ENCODE measurements at regions not wholly inside any gene's neighbourhood (a gene's known extent, or its start where the extent isn't known, plus 50 kb on each side); places are given as distances from the start of the nearest gene placed in this dataset.

DNA sequence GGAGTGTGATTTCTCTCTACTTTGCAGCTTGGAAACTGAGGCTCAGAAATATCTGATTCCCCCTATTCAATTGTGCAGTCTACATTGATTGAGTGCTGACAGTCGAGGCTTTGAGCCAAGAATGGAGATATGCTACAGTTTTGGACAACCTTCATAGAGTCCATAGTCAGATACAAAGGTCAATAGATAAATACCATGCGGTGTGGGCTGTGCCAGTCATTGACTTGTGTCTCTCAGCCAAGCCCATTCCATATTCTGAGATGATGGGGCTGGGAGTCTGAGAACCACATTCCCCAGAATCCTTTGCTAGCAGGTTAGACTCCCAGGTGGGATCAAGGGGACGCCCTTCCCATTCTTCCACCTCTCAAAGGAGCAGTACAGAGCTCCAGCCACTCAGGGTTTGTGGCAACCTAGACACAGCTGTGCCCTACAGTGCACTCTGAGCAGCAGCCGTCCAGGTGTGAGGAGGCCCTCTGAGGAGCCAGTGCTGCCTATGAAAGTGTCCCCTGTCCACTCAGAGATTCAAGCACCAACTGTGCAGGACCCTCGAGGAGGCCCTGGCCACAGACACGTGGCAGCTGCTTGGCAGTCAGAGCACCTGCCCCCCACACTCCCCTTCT, 348.3 kb downstream of the CYRIA start:
- H3K27me3 Mint-ChIP-seq (ENCODE audit: unreplicated experiment), result peaks cover 7% of the 10 kb centered on the region
- peaks cover 4% of the 10 kb centered on the region for H3K4me1 Mint-ChIP-seq (ENCODE audit: low read depth, unreplicated experiment)
- no peak overlapping the region for H3K27ac Mint-ChIP-seq (ENCODE audit: unreplicated experiment)
- H3K36me3 Mint-ChIP-seq (ENCODE audit: unreplicated experiment), result no peaks in the 10 kb centered on the region
- TF ChIP-seq, protein P1, sequence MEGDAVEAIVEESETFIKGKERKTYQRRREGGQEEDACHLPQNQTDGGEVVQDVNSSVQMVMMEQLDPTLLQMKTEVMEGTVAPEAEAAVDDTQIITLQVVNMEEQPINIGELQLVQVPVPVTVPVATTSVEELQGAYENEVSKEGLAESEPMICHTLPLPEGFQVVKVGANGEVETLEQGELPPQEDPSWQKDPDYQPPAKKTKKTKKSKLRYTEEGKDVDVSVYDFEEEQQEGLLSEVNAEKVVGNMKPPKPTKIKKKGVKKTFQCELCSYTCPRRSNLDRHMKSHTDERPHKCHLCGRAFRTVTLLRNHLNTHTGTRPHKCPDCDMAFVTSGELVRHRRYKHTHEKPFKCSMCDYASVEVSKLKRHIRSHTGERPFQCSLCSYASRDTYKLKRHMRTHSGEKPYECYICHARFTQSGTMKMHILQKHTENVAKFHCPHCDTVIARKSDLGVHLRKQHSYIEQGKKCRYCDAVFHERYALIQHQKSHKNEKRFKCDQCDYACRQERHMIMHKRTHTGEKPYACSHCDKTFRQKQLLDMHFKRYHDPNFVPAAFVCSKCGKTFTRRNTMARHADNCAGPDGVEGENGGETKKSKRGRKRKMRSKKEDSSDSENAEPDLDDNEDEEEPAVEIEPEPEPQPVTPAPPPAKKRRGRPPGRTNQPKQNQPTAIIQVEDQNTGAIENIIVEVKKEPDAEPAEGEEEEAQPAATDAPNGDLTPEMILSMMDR (IDR thresholded peaks at IDR 0.05; ENCODE audit: partially characterized antibody, unreplicated experiment), result no peak
- DNase-seq, result no peak
- H3K4me3 Mint-ChIP-seq (ENCODE audit: unreplicated experiment), result no peak overlapping the region
- H3K9me3 Mint-ChIP-seq (ENCODE audit: unreplicated experiment), result peaks cover 5% of the 10 kb centered on the region

DNA sequence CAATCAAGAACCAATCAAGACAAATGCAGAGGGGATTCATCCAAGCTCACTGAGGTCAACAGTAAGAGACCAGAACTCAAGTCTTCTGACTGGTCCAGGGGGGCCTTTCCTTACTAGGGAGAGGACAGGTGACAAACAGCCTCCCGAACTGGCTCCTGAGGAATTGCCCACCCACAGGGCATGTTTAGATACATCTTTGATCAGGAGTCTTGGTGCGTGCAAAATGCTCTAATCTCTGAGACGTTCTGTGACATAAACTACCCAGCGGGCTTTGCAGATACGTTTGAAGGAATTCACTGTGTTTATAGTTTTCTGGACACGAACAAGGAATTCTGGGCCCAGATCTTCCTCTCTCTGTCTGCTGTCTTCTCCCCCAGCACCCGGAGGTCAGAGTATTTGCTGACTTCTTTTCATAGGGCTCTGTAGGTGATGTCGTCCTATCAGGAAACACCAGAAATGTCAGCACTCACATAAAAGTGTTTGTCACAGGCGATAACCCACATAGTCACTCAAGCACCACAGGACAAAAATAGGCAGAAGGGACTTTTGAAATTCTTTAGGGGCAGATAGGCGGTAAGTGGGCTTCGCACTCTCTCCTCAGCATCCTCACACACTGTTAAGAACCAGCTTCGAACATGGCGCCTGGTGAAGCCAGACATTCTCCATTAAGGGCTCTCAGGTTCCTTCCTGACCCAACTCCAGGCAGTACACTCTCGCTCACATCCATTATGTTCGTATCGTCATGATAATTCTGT, 349.0 kb downstream of the CYRIA start:
- H3K9me3 Mint-ChIP-seq (ENCODE audit: unreplicated experiment), result peaks cover 5% of the 10 kb centered on the region
- peaks cover 4% of the 10 kb centered on the region for H3K4me1 Mint-ChIP-seq (ENCODE audit: low read depth, unreplicated experiment)
- no peak overlapping the region for H3K4me3 Mint-ChIP-seq (ENCODE audit: unreplicated experiment)
- TF ChIP-seq, protein P1 (IDR thresholded peaks at IDR 0.05; ENCODE audit: partially characterized antibody, unreplicated experiment), result no peak
- no peak overlapping the region for H3K27ac Mint-ChIP-seq (ENCODE audit: unreplicated experiment)
- peaks cover 5% of the 10 kb centered on the region for H3K27me3 Mint-ChIP-seq (ENCODE audit: unreplicated experiment)
- no peak for DNase-seq
- H3K36me3 Mint-ChIP-seq (ENCODE audit: unreplicated experiment), result no peaks in the 10 kb centered on the region

DNA sequence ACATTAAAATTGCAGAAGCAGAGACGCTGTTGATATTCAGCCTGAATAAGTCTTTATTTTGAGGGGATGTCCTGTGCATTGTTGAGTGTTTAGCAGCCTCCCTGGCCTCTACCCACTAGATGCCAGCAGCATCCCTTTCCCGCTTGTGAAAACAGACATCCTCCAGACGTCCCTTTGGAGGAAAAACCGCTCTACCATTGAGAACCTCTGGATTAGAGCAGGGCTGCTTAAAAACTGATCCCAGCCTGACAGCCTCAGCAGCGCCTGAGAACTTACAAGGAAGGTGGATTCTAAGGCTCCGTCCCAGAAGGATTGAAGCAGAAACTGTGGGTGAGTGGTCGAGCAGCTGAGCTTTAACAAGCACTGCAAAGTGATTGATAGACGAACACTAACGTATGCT, 349.7 kb downstream of the CYRIA start:
- no peak for DNase-seq
- Mint-ChIP-seq H3K36me3 (ENCODE audit: unreplicated experiment) (no peaks in the 10 kb centered on the region), H3K27ac (ENCODE audit: unreplicated experiment) (no peak overlapping the region), H3K4me3 (ENCODE audit: unreplicated experiment) (no peak overlapping the region), H3K27me3 (ENCODE audit: unreplicated experiment) (peaks cover 3% of the 10 kb centered on the region), H3K4me1 (ENCODE audit: low read depth, unreplicated experiment) (peaks cover 4% of the 10 kb centered on the region), H3K9me3 (ENCODE audit: unreplicated experiment) (peaks cover 5% of the 10 kb centered on the region)
- TF ChIP-seq, protein P1 (IDR thresholded peaks at IDR 0.05; ENCODE audit: partially characterized antibody, unreplicated experiment), result no peak

DNA sequence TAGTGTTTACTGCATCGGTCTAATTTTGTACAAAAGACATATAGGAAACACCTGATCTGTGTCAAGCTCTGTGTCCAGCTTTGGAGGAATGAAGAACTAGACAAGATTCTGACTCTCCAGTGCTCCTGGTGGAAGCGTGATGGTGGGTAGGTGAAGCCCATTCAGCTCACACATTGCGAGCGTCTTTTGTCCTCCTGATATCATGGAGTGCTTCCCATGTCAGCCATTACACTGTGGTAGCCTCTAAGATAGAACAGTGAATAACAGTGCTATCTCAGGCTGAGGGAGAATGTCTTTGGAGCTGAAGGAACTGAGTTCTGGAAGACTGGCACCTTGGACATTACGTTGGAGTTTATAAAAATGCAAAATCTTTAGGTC, 350.2 kb downstream of the CYRIA start:
- Mint-ChIP-seq H3K36me3 (ENCODE audit: unreplicated experiment) (no peaks in the 10 kb centered on the region), H3K27me3 (ENCODE audit: unreplicated experiment) (peaks cover 3% of the 10 kb centered on the region), H3K4me3 (ENCODE audit: unreplicated experiment) (no peak overlapping the region), H3K27ac (ENCODE audit: unreplicated experiment) (no peak overlapping the region), H3K9me3 (ENCODE audit: unreplicated experiment) (peaks cover 5% of the 10 kb centered on the region), H3K4me1 (ENCODE audit: low read depth, unreplicated experiment) (peaks cover 4% of the 10 kb centered on the region)
- DNase-seq, result no peak
- TF ChIP-seq, protein P1 (IDR thresholded peaks at IDR 0.05; ENCODE audit: partially characterized antibody, unreplicated experiment), result no peak
